ENCODE measurements at regions not wholly inside any gene's neighbourhood (a gene's known extent, or its start where the extent isn't known, plus 50 kb on each side); places are given as distances from the start of the nearest gene placed in this dataset.

DNA sequence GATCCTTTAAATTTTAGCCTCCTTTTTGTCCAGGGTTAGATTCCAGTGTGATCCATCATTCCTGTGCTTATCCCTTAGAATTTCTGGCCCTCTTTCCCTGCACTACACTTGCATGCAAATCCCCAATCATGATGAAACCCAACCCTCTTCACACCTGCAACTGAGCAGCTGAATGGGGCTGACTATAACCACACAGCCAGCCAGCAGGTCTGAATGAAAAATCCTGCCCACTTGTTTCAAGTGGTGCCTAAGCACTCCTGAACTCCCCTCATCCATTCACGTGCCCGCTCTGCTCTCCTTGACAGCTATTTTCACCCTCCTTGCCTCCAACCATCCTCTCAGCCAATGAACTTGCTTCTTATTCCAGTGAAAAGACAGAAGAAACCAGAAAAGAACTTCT is 80.5 kb upstream of the AFF3 start:
- no peak for DNase-seq

DNA sequence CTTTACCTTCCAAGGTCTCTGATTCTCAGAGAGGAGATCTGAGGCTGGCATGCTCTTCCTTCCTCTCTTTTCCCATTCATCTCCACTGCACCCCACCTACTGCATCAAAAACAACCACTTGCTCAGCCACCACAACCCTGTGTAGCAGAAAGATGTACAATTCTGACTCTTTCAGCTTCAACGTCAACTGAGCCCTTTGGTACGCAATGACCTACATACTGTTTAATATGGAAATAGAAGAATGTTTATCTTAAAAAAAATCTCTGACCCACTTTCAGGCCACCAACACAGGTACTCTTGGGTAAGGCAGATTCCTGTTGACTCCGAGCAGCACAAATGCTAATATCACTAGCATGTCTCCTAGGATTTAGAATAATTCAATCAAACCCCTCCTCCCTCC is 76.2 kb upstream of the AFF3 start:
- no peak for DNase-seq

DNA sequence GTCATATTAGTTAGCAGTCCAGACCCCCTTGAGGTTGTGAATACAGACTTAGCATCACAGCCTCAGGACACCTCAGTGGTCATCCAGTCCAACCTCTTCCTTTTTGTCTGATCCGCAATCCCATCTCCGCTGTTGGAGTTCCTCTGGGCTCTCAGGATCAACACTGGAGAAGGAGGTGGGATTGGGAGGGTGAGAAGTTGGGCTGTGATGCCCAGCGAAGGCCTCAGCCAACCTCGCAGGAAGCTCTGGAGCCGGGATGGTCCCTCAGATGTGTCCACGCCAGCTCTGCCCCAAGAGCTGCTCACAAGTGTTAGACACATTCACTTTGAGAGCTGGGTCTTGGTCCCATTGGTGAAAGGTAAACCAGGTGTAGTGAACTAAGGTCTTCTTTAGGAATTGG is 74.9 kb upstream of the AFF3 start:
- no peak for DNase-seq

DNA sequence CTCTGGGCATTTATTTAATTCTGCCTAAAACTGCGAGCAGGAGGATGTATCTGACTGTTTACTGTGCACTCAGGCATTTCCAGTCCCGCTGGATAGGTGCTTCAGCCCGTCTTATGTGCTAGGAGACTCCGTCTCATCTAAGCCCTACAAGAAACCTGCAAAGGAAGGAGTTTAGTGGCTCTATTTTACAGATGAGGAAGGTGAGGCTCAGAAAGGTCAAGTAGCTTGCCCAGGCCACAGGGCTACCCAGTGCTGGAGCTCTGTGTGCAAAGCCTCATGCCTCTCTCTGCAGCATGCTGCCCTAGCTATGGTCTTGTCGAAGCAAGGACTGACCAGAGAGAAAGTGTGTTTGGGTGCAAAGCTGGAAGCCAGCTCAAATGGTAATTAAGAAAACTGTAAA is 73.6 kb upstream of the AFF3 start:
- no peak for DNase-seq

DNA sequence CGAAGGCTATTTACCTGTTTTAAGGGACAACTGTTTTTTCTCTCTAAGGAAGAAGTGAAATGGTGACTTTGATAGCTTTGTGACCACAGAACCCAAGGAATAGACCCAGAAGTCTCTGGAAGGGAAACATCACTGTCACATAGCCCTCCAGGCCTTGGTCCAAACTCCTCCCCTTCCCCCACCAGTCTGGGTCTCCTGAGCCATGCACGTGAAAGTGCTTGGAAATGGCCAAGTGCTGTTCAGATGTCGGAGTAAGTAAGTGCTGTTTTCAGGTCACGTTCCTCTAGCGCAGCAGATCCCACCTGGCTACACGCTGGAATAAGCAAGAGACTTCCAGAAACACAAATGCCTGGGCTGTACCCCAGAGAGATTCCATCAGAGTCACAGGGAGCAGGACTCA is 73.0 kb upstream of the AFF3 start:
- DNase-seq: no peak

DNA sequence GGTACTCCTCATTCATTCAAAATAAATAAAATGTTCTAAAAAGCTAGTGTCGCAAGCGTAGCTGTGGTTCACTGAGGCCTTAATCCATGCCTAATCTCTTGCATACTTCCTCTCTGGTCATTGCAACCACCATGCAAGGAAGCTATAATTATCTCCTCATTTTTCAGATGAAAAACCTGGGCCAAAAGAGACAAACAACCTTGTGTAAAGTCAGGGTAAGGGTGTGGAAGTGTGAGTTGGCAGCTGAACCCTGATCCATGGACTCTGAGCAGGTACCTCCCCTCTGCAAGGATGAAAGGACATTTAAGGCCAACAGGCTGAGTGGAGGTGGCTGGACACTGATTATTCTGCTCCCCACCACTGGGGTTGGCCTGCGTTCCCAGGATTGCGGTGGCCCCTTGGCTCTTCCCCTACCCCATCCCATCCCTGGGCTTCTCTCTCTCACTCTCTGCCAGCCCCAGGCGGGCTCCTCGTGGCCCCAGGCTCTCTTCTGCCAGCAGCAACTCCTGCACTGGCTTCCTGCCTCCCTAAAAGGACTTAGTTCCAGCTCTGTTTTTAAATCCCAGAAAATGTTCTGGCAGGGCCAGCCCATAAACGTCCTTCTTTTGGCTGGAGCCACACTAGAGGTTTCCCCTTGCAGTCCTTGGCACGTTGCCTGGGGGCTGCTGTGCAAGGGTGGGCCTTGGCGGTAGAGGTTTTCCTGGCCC is 72.0 kb upstream of the AFF3 start:
- no peak for DNase-seq

DNA sequence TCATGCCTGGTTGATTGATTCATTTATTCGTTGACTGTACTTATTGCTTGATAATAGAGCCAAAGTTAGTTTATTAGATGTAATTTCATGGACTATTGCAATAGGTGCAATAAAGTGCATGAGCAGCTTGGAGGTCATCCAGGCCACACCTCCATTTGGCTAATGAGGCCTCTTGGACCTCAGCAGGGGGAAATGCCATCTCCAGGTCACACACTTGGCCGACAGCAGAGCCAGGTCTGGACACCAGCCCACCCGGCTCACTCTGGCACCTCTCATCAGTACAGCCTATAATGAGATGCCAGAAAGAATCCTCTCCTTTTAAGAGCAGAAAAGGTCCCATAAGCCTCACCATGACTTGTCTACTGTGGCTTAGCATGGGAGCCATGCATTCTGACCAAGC is 71.2 kb upstream of the AFF3 start:
- DNase-seq: no peak

DNA sequence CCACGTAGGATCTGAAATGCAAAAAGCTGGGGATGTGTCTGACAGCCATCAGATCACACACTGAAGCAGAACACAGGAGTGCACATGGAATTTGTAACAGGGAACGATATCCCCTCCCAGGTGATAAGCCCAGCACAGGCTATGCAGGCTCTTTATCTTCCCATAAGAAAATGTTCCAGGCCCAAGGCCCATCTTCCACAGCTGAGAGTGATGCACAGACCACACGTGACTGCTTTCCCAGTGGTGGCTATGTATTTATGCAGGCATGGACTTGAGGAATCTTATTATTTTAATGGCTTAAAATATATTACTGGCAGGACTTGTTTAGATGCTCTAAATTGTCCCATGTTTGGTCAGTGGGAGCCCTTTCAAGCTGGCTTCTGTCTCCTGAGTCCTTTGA is 70.5 kb upstream of the AFF3 start:
- no peak for DNase-seq

DNA sequence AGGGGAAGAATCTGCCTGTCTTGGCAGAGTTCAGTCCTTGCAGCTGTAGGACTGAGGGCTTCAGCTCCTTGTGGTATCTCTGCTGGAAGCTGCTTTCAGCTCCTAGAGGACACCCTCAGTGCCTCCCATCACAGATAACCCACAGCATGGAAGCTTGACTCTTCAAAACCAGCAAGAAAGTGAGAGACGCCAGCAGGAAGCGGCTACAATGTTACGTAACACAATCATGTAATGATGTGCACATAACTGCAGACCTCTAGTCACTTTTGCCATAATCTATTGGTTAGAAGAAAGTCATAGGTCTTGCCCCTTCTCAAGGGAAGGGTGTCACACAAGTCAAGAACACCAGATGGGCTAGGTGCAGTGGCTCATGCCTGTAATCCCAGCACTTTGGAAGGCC is 69.1 kb upstream of the AFF3 start:
- no peak for DNase-seq

DNA sequence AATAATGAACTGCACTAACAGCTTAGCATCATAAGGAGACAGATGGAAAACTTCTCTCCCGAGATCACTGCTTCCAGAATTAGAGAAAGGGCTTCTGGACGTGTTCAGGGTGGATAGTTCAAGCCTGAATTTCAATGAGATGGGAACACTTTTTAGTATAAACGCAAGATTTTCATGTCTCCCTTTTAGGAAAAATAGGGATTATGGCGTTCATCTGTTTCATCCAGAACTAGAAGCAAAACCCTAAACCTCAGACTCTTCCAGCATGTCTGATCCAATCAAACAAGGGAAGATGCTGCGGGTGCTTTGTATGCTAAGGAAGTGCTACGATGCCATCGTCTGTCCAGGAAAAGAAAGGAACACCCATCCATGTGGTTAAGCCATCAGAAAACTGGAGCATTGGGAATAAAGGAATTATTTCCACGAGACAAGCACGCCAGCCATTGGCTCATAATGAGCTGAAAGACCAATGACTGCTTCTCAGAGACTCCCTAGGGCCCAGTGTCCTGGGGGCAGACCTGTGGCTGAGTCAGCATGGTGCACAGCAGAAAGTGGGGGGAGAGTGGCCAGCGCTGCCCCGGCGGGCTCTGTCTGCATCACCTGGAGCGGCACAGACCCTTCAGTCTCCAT is 65.9 kb upstream of the AFF3 start:
- no peak for DNase-seq

DNA sequence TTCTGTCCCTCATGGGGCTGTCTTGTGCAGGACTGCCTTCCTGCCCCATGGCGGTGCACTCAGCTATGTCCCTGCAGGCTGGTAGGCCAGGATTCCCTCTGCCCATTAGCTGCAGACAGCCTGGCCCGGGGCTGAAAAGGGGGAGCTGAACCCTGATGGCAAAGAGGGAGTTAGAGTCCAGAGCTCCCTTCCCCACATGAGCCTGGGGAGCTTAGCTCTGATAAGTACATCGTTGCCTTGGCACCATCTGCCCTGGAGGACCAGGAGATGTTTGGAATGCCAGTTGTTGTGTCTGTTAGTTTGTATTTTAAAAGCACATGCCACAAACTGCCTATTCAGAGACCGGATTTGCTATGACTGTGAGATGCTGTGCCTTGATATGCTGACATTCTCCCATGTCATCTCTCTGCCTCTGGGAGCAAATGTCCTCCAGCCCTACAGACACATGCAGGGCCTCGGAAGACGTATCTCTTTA is 65.1 kb upstream of the AFF3 start:
- no peak for DNase-seq

DNA sequence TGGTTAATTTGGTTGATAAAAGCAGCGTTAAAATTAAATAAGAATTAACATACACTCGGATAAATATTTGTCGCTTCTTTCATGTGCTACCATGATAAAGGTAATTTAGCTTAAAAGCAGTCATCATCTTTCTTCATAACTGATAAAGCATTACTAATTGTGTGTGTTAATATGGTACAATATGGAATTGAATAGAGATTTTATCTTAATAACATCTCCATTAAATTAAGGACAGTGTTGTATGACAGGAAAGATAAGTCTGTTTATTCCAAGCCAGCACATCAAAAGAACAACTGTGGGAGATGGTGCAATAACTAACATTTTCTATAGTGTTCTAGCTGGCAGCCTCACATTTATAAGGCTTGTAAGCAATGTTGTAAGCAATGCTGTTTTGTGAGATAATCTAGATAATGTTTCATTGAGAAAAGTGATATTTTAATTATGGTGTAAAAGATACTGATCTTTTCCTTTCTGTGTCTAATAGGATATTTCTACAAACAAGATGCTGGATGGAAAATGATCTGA is 64.4 kb upstream of the AFF3 start:
- DNase-seq: no peak

DNA sequence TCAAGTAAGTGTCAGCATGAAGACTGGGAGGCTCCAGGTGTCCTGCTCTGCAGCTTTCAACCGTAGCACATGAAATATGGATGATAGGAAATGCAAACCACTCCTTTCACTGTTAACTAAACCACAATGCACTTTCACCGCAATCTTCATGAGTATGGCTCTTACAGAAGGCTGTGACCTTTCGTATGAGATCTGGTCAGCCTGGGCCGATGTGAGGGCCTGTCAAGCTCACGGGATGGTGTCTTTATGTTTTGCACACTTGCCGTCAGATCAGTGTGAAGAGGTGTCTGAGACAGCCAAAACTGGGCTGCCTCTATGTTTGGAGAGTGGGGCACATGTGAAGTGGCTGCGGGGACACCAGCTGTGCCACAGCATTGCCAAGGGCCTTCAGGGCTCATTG is 62.8 kb upstream of the AFF3 start:
- DNase-seq: no peak

DNA sequence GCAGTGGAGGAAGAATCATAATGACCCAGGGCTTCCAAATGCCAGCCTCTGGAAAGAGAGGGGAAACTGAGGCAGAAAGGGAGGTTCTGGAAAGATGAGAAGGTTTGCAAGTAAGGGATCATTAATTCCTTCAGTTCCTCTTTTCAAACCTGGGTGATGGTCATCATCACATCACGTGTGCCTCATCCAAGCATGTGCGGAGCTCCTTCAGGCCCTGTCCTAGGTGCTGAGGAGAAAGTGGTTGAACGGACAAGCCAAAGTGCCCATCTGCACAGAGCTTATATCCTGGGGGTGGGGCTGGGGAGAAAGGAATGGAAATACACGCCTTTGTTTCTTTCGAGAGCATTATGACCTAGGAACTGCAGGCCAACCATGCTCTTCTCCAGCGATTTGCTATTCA is 60.2 kb upstream of the AFF3 start:
- no peak for DNase-seq

DNA sequence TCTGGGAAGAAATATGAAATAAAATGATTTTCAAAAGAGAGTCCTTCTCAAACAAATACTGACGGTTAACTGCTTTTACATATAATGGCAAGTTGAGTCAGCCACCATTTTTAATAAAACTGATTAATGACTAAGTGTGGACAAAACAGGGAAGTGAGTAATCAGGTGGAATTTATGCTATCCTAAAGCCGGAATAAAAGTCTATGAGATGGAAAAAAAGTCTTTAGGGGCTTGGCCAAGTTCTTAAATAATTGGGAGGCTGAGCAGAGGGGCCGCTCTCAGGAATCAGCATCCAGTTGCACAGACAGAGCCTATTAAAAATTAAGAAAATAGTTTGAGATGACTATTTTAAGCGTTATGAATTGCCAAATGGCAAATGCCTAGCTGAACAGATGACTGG is 58.6 kb upstream of the AFF3 start:
- no peak for DNase-seq

DNA sequence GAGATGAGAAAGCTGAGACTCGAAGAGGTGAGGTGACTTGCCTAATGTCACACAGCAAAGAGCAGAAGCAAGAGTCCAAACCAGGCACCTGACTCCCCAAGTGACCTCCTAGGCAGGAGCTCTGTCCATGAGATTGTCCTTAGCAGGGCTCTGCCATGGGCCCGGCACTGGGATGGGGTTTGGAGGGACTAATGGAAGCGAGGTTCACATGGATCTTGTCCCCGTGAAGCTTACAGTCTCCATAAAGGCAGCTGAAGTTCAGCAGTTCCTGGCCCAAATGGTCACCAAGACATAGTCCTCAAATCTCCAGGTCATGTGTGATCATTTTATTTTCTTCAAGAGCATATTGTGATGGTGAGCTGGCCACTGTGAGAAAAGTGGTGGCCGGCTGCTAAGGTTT is 57.0 kb upstream of the AFF3 start:
- no peak for DNase-seq

DNA sequence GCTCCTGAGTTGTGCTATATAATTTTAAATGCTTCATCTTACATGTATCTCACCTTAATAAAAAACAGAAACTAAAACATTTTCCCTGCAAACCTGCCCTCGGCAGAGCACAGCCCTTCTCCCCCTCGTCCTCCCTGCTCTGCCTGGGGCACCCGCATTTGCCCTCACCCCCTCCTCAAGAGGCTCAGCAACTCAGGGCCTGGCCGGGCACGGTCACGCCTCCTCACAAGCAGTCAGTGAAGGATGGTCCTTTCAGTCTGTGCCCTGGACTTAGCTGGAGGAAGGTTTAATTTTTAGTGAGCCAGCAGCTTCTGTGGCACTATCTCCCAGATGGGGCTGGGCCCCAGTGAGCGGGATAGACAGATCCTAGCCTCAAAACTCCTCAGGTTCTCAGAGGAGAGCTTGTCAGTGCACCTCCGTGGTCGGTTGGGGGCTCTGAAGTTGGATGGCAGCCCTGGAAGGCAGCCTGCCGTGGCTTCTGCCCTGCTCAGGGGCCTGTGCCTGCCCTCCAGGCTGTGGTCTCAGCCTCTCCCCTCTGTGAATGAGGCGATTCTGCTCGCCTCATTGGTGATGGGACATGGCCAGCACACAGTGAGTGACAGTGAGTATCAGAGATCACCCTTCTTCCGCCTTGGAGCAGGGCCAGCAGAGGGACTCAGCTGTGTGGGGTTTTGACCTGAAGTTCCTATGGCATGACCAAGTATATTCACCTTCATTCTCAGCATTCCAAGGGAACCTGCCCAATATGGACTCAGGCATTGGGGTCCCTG is 56.3 kb upstream of the AFF3 start:
- no peak for DNase-seq

DNA sequence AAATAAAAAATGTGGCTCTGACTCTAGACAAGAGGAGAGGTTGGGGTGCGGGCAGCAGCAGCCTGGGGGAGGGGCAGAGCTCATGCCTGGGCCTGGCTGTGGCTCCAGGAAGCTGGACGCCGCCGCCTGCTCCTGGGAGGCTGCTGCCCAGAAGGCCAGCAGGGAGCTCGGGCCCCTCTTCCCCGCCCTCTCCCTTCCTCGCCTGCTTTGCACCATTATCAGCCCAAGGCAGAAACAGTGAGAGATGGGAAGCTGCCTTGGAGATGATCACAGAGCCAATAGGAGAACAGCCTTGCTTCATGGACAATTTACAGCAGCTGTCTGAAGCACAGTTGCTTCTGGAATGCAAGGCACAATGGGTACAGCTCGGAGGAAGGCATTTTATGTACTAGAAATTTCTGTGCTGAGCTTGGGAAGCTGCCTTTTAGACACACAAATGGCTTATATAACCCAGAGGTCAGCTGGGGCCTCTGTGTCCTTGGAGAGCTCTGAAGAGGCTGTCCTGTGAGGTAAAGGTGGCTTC is 55.3 kb upstream of the AFF3 start:
- DNase-seq: peak; percentile 31

DNA sequence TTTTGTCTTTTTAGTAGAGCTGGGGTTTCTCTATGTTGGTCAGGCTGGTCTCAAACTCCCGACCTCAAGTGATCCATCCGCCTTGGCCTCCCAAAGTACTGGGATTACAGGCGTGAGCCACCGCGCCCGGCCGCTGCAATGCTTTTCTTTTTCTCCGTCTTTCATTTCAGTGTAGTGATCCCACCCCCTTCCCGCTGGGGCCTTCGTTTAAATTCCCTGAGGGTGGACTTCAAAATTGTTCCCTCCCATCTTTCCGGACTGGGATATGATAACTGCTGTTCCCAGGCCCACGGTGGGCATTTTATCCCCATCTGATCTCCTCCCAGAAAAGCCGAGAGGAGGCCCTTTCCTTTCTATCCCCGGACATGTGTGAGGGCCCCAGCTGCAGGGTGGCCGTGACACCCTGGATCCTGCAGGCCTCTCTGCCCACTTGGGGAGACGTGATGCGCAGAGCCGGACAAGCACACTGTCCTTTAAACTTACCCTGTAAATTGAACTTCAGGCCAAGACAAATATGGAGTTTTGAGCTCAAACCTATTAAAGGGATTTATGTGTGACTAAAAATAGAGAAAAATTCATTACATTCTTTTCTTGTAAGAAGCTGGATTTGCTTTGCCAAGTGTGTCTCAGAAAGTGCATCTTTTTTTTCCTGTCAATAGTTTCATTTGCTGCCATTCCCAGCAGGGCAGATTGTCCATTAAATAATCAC is 54.5 kb upstream of the AFF3 start:
- DNase-seq: no peak

DNA sequence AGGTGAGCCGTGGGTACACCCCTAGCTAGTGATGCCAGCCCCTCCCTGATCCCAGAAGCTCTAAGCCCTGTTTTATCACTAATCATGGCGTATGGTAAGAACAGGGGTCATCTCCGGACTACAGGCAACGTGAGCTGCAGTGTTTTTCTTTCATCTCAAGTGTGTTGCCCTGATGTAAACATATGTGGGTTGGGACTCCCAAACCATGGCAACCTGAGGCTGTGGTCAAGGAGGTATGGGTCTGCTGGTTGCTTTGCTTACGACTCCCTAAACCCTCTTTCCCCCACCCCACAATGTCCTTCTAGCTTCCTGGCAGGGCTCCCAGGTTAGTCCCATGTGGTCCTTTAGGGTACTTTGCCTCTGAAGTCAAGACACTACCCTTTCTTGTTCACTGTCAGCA is 53.6 kb upstream of the AFF3 start:
- DNase-seq: no peak

DNA sequence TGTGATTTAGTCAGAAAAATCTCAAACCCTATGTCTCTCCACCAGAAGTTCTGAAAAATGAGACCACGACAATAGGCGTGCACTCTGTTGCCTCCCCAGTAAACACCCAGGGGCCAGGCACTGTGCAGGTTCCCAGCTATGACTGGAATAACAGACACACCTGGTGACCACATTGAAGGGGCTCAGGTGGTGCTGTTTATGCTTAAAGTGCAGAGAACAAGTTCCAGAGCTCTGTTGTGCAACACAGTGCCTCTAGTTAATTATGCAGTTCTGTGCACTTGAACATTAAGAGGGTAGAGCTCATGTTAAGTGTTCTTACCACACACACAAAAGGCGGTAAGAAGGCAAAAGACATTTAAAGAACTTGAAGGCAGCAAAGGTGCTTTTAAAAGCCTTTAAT is 52.6 kb upstream of the AFF3 start:
- DNase-seq: no peak

DNA sequence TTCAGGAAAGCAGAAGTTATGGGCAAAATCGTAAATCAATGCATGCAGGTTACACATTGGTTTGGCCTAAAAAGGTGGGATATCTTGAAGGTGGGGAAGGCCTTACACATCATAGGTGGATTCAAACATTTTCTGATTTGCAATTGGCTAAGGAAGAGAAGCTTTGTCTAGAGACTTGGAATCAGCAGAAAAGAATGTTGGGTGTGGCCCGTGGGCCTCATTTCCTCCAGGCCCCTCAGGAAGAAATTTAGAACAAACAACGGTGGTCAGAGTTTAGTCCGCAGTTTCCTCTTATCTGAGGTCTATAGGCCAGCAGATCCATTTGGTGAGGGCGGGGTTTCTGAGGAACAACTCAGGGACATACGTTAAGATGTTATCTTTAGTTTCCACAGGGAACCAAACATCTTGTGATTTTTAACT is 50.9 kb upstream of the AFF3 start:
- DNase-seq: no peak

DNA sequence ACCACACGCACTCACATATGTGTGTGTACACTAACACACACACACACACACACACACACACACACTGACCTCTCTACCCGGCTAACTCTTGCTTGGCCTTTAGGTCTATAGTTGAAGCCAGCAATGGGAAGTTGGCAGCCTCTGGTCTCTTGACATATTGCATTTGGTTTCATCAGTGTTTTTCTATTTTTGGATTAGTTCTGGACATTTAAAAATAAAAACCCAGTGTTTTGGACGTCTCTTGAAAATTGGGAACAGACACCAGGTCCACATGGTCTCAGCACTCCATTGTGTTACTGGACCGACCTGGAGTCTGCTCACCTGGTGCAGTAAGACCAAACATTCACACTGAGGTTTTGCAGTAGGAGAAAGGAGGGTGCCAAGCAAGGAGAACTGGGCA is 50.4 kb upstream of the AFF3 start:
- DNase-seq: no peak

Data from midbrain (tissue), 1 donor.